Adrenal gland (tissue), 9 donors: ENCODE measurements at regions not wholly inside any gene's neighbourhood (a gene's known extent, or its start where the extent isn't known, plus 50 kb on each side); places are given as distances from the start of the nearest gene placed in this dataset.

Experiments used
- DNase-seq, 7 donors: peaks; one replicate each; pipeline ENCODE4 v3.0.0-alpha.2; 2019 to 2020
- H3K27ac ChIP-seq, 5 donors: fragments of 200-600 bp; sonication (generic) in 4 of 5; 1 replicate in 3 of 5; 2 replicates in 2 of 5; pipeline versions ENCODE4 v1.5.1 to v1.8.0; 2016 to 2020; ENCODE audit warnings: mild to moderate bottlenecking in 1 of 5
- H3K27me3 ChIP-seq: fragments of 200-600 bp; 2 replicates; pipeline ENCODE4 v1.8.0; 2021
- H3K36me3 ChIP-seq, 2 donors: fragments of 200-600 bp; replicated peaks in 1 of 2; 1 replicate in 1 of 2; 2 replicates in 1 of 2; pipeline versions ENCODE4 v1.5.1 to v1.8.0; 2018 to 2022
- H3K4me1 ChIP-seq, 2 donors: fragments of 200-600 bp; replicated peaks in 1 of 2; 1 replicate in 1 of 2; 2 replicates in 1 of 2; pipeline versions ENCODE4 v1.5.1 to v1.8.0; 2018 to 2021
- H3K4me3 ChIP-seq, 4 donors: fragments of 200-600 bp; sonication (generic) in 3 of 4; one replicate each; pipeline ENCODE4 v1.5.1; 2016 to 2018
- H3K9me3 ChIP-seq, 3 donors: fragments of 200-600 bp; sonication (generic) in 1 of 3; replicated peaks in 1 of 3; 1 replicate in 2 of 3; 2 replicates in 1 of 3; pipeline versions ENCODE4 v1.5.1 to v1.8.0; 2016 to 2021
- CTCF ChIP-seq, 6 experiments: fragments of 450-650 bp in 4 of 6; fragments of 200-600 bp in 2 of 6; sonication (generic) in 1 of 6; IDR thresholded peaks; 1 replicate in 5 of 6; 2 replicates in 1 of 6; pipeline versions ENCODE4 v1.5.1 to v1.8.0; 2016 to 2021; ENCODE audit warnings: antibody characterized with exemption in 6 of 6, mild to moderate bottlenecking in 2 of 6, moderate library complexity in 1 of 6
- POLR2A ChIP-seq, 2 donors: fragments of 450-650 bp; IDR thresholded peaks; one replicate each; pipeline ENCODE4 v1.6.1; 2017; ENCODE audit warnings: antibody characterized with exemption in 2 of 2, mild to moderate bottlenecking in 2 of 2, moderate library complexity in 1 of 2
- WGBS, 4 donors: extraction: QIAGEN DNeasy Blood & Tissue Kit in 2 of 4; methylation state at CpG; one replicate each; pipeline versions ENCODE4 v1.1.5 to v1.1.7; 2013 to 2017; 5-methylcytosine and 5-hydroxymethylcytosine counted together
- intact Hi-C, 2 donors: fragments of 100-400 bp; cut with DNase I; formaldehyde crosslinking; loops; one replicate each; pipeline versions ENCODE4 v1.14.1 to v1.15.0; 2022 to 2023
- donor health status: healthy with polysubstance abuse.
- donor health status: Bipolar disorder and iron deficiency.
- donor health status: DM: yes; HTN: yes; CAD: no.
- donor health status: DM: no; HTN: no; CAD: no.
- donor health status: DM: no; HTN: no; CAD: no.

DNA sequence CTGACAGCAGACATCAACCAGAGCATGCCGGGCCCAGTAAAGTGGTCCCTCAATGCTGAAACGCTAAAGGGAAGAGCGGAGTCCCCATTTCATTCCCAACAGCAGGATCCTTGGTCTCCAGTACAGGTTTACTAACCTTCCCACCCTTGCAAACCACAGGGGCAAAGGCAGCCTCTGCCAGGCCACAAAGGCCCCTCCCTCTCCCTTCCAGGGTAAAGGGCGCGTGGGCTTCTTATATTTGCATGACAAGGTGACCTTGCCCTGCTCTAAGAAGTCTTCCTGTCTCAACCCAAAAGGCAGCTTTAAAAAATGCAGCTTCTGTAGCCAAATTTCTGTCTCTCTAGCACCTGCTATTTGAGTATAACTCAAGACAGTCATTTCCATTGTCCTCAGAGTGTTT, 131.5 kb upstream of the PTCH1 start:
- H3K27ac ChIP-seq = no peak overlapping the region
- no peaks in the 10 kb centered on the region for H3K4me1 ChIP-seq
- H3K4me3 ChIP-seq = no peak overlapping the region
- no peaks in the 10 kb centered on the region for H3K27me3 ChIP-seq
- TF ChIP-seq CTCF (IDR thresholded peaks at IDR 0.05) = no peak
- no peak for TF ChIP-seq POLR2A (IDR thresholded peaks at IDR 0.05)
- intact Hi-C loops = no loop called here
- no peaks in the 10 kb centered on the region for H3K36me3 ChIP-seq
- H3K9me3 ChIP-seq = no peaks in the 10 kb centered on the region
- DNase-seq = no peak
- WGBS, 4 donors = 85 to 95% (median 87%) methylated on average over 5 of the region's 5 CpGs

GRCh38 chr9:95645992-95646391, 129.2 kb upstream of the PTCH1 start:
- no peak for DNase-seq
- TF ChIP-seq POLR2A (IDR thresholded peaks at IDR 0.05) (no peak), CTCF (IDR thresholded peaks at IDR 0.05) (no peak)

DNA sequence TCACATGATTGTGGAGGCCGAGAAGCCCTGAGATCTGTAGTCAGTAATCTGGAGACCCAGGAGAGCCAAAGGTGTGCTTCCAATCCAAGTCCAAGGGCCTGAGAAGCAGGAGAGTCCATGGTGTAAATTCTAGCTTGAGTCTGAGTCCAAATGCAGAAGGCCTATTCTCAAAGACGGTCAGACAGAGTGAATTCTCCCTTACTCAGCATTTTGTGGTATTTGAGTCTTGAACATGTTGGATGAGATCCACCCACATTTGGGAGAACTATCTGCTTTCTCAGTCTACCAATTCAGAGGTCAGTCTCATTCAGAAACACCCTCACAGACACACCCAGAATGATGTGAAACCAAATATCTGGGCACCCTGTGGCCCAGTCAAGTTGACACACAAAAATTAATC, 128.8 kb upstream of the PTCH1 start:
- 85 to 93% (median 91%) methylated on average over 2 of the region's 2 CpGs for WGBS, 4 donors
- Histone ChIP-seq H3K27me3 (no peaks in the 10 kb centered on the region), H3K4me3 (no peak overlapping the region), H3K27ac (no peak overlapping the region), H3K9me3 (no peaks in the 10 kb centered on the region), H3K4me1 (no peaks in the 10 kb centered on the region), H3K36me3 (no peaks in the 10 kb centered on the region)
- no peak for TF ChIP-seq POLR2A (IDR thresholded peaks at IDR 0.05)
- TF ChIP-seq CTCF (IDR thresholded peaks at IDR 0.05) = no peak
- intact Hi-C loops = no loop called here
- no peak for DNase-seq

More at GRCh38 chr9:95645992-95646391, 129.2 kb upstream of the PTCH1 start:
- no peaks in the 10 kb centered on the region for H3K27me3 ChIP-seq
- no peak overlapping the region for H3K27ac ChIP-seq
- H3K4me3 ChIP-seq = no peak overlapping the region
- H3K4me1 ChIP-seq = no peaks in the 10 kb centered on the region
- H3K9me3 ChIP-seq = no peaks in the 10 kb centered on the region
- no peaks in the 10 kb centered on the region for H3K36me3 ChIP-seq
- intact Hi-C loops = no loop called here

- TF ChIP-seq CTCF (IDR thresholded peaks at IDR 0.05) (no peak), POLR2A (IDR thresholded peaks at IDR 0.05) (no peak)
- Histone ChIP-seq H3K27ac (no peak overlapping the region), H3K4me3 (no peak overlapping the region), H3K27me3 (no peaks in the 10 kb centered on the region), H3K36me3 (no peaks in the 10 kb centered on the region), H3K9me3 (no peaks in the 10 kb centered on the region), H3K4me1 (no peaks in the 10 kb centered on the region)
- 27 to 59% (median 38%) methylated on average over 2 of the region's 2 CpGs for WGBS, 4 donors
- intact Hi-C loops = no loop called here
- DNase-seq = no peak
These were observed 127.6 kb upstream of the PTCH1 start for GRCh38 chr9:95644377-95644776.
